ENCODE measurements at regions not wholly inside any gene's neighbourhood (a gene's known extent, or its start where the extent isn't known, plus 50 kb on each side); places are given as distances from the start of the nearest gene placed in this dataset.

- TF ChIP-seq POLR2AphosphoS5 (IDR thresholded peaks at IDR 0.05), result no peak
- TF ChIP-seq CTCF (IDR thresholded peaks at IDR 0.05), result no peak
These were observed 72.6 kb upstream of the AJAP1 start for GRCh38 chr1:4581807-4582206.
